Suprapubic skin (tissue), 4 donors: ENCODE measurements at regions not wholly inside any gene's neighbourhood (a gene's known extent, or its start where the extent isn't known, plus 50 kb on each side); places are given as distances from the start of the nearest gene placed in this dataset.
"Not testable (repeated sequence)": the region's sequence is repeated elsewhere in the genome, so short reads cannot be mapped to it uniquely, and the experiment has no call there.

Experiments
- CTCF ChIP-seq, 2 donors: fragments of 200-600 bp in 1 of 2; fragments of 450-650 bp in 1 of 2; sonication (generic) in 1 of 2; IDR thresholded peaks; one replicate each; pipeline ENCODE4 v1.5.1; 2016 to 2019; ENCODE audit warnings: antibody characterized with exemption in 2 of 2, mild to moderate bottlenecking in 1 of 2, moderate library complexity in 1 of 2
- EP300 ChIP-seq: sonication (generic); formaldehyde crosslinking; IDR thresholded peaks from one replicate; pipeline ENCODE4 v1.6.1; 2017; ENCODE audit warnings: antibody characterized with exemption
- POLR2A ChIP-seq, 2 donors: fragments of 450-650 bp; IDR thresholded peaks; one replicate each; pipeline ENCODE4 v1.6.1; 2017; ENCODE audit warnings: antibody characterized with exemption in 2 of 2, mild to moderate bottlenecking in 2 of 2, moderate library complexity in 2 of 2
- POLR2AphosphoS5 ChIP-seq, 3 donors: sonication (generic); formaldehyde crosslinking; IDR thresholded peaks; one replicate each; pipeline ENCODE4 v1.6.1; 2017; ENCODE audit warnings: antibody characterized with exemption in 3 of 3

DNA sequence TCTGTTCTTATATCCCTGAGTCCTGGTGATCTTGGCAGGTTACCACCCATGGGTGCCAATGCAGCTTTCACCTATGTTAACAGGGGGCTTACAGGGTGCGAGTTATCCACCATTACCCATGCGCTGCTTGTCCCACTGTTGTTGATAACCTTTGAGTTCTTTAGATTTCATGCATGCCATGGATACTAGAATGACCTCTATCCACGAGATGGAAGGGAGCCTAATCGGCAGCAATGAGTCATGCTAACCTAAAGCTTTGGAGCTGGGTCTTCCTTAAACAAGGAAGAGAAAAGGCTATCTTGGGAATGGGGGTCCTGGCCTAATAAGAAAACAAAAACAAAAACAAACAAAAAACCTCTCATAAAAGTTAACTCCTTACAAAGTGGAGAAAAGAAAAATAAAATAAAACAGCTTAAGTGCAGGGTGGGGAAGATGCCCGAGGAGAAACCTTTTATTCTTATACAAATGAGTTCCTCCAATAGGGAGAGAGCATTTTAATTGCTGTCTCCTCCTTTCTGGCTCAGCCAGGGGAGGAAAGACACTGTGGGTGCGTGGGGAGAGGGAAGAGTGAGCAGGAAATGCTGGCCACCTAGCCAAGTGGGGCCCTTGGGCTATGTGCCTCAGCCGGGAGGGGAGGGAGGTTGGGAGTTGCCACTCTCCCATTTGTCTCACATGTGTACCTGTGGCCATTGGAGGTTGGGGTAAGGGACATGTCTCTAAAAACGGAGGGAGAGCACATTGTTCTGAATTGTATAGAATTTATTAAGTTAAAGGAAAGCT, 571.7 kb upstream of the TPTE start:
- TF ChIP-seq CTCF (IDR thresholded peaks at IDR 0.05); POLR2A (IDR thresholded peaks at IDR 0.05); POLR2AphosphoS5 (IDR thresholded peaks at IDR 0.05); EP300: not testable (repeated sequence)
